ENCODE measurements at regions not wholly inside any gene's neighbourhood (a gene's known extent, or its start where the extent isn't known, plus 50 kb on each side); places are given as distances from the start of the nearest gene placed in this dataset.

- TF ChIP-seq CTCF (IDR thresholded peaks at IDR 0.05; ENCODE audit: borderline replicate concordance, extremely low read depth, low read length, poor library complexity, severe bottlenecking) (no peak), EZH2 (IDR thresholded peaks at IDR 0.05; ENCODE audit: borderline replicate concordance, low read depth, low read length, severe bottlenecking) (no peak)
These were observed 362.1 kb downstream of the GALC start for GRCh38 chr14:87630846-87631245.
